GM21367 (cell line): ENCODE measurements at regions not wholly inside any gene's neighbourhood (a gene's known extent, or its start where the extent isn't known, plus 50 kb on each side); places are given as distances from the start of the nearest gene placed in this dataset.
"Not testable (repeated sequence)": the region's sequence is repeated elsewhere in the genome, so short reads cannot be mapped to it uniquely, and the experiment has no call there.

Experiments used
- ATAC-seq: cut with Tn5 transposase; IDR thresholded peaks from one replicate; pipeline ENCODE4 v1.9.1; 2021; ENCODE audit not compliant: unreplicated experiment

DNA sequence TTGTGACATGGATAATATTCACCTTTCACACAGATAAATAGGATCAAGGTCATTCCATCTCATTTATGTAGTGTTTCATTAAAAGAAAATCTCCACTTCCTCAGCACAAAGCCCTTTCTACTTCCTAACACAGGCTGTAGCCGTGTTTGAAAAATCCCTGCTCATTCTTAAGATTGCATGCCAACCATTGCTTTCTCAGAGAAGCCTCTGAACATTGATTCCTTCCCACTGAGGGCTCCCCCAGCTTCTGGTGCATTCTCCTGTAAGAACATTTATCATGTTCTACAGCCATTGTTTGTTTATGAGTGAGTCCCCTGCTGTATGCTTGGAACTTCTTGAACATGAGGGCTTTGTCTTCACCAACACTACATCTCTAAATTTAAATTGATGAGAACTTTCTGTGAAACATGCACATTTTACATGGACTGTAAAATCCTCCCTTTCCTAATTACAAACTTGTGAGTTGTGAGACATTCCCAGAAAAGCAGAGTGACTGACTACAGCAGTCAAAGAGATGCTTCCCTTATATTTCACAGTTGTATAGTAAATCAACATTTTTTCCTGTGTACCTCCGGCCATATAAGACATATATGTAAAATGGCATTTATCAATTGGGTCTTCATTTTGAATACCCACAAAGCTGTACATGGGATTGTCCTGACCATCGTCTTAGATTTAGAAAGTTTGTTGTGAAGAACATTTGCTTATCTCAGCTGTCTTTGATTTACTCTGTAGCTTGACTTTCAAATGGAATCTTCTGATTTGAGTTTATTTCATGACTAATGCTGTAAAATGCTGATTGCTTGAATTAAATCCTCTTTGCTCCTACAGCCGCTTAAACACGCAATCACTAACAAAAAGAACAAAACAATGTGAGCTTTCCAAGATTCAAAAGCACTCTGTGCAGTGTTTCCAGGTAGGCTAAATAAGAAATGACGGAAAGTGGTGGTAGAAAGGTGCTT, 600.5 kb upstream of the SLIT2 start:
- no peak for ATAC-seq

DNA sequence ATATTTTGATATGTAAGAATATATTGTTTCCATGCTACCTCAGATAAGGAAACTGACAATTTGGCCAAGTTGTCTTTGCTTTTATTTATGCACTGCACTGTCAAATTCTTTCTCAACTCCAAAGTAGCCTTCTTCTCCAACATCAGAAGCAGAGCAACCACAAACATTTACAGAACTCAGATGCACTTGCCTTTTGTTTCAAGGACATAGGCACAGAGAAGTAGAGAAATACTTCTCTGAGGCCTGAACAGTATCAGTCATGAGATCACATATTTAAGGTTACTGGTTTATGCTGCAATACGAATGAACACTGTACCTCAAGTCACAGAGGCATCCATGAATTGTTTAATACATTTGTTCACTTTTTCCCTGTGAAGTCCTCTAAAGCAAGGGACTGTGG, 606.1 kb upstream of the SLIT2 start:
- no peak for ATAC-seq

DNA sequence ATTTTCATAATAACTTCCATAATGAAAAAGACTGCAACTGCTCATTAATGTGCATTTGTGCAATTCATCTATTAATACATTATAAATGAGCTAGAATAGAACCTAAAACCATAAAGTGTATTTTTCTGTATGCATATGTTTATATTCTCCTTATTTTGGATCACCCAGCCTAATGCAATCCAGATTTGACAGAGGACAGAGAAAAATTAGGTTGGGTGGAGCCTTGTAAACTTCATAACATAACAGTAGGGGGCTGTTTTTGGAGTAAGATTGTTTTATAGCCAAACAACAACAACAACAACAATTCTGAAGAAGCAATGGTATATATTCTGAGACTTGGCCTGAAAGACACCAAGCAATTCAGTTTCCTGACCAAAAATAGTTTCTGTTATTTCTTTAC, 615.3 kb upstream of the SLIT2 start:
- ATAC-seq = no peak

- no peak for ATAC-seq
Measured at GRCh38 chr4:19631814-19632213, 619.9 kb upstream of the SLIT2 start.

GRCh38 chr4:19623866-19624265, 627.8 kb upstream of the SLIT2 start:
- ATAC-seq = no peak

GRCh38 chr4:19615086-19615689, 636.5 kb upstream of the SLIT2 start:
- ATAC-seq = no peak

DNA sequence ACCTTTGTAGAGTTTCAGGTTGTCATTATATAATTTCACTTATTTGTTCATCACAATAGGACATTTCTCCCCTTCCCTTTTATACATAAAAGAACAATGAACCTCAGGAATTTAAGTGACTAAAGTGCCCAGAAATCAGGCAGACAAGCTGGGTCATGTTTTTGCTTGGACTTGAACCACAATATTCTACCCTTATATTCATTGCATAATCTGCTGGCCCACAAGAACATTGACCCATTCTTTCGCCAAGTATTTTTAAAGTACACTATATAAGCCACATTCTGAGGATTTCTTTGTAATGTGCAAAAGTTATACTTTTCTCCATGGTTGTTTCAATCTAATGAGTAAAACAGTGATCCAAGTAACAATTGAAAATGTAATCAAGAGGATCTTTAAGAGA, 637.5 kb upstream of the SLIT2 start:
- no peak for ATAC-seq

DNA sequence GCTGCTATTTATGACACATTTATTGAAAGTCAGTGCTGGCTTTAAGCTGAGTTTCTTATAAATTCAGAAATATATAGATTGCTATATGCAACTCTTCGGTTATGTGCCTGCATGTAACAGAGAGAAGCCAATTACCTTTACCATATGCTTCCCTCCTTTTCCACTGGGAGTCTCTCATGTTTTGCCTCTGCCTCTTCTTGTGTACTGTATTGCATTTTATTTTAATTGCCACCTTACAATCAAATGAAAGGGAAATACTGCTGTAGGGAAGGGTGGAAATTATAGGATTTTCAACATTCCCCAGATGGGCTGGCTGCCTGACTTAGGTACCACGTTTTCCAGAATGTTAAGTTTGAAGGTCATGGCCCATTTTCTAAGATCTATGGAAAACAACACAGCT, 655.4 kb upstream of the SLIT2 start:
- ATAC-seq = no peak

DNA sequence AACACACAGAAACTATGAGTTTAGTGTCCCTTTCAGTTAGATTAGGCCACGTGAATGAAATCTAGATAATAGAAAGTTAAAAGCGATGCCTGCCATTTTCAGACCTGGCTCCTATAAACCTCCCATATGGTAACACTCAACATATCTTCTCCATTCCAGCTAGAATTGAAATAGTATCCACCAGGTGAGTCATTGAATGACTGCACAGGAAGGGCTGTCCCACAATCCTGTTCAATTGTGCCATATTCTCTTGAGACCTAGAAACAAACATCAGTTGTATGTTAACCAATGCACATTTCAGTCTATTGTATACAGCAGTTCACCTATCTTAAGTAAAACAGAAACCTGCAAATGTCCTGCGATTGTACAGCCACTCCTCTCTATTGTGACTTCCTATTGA, 659.3 kb upstream of the SLIT2 start:
- no peak for ATAC-seq

- ATAC-seq = no peak
Measured at GRCh38 chr4:19583827-19584569, 667.7 kb upstream of the SLIT2 start.

DNA sequence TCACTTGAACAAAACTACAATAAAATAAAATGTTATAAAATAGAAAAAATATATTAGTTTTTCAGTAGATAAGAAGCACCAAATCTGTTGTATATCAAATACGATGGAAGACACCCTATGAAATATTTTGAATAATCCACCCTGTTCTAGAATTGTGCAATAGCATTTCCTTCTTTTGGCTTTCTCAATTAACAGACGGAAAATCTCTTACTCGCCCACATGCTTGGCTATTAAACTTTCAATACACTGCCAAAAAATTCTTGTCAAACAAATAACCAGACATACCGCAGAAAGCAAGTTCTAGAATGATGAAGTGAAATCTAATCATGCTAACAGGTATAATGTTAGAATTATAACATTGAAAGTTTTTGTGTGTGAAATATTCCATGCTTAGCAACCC, 671.6 kb upstream of the SLIT2 start:
- no peak for ATAC-seq

- ATAC-seq = no peak
Measured at GRCh38 chr4:19579608-19580007, 672.1 kb upstream of the SLIT2 start.

GRCh38 chr4:19577097-19577496, 674.6 kb upstream of the SLIT2 start:
- ATAC-seq = no peak

GRCh38 chr4:19575924-19576323, 675.8 kb upstream of the SLIT2 start:
- ATAC-seq = no peak

DNA sequence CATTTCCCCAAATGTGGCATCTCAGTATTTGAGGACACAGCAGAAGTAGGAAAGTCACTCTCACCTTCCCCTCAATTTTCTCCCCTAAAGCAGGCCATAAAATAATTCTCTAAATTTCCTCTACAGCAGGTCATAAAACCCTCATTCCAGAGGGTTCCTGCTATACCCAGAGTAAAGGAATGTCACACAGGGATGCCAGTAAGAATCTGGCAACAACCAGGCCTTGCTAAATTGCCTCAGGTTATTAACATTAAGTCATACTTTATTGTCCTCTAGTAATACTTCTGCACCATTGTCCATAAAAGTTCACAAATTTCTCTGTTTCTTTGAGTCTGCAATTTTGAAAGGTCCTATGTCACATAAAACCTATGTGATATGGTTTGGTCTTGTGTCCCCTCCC, 685.7 kb upstream of the SLIT2 start:
- ATAC-seq = no peak

DNA sequence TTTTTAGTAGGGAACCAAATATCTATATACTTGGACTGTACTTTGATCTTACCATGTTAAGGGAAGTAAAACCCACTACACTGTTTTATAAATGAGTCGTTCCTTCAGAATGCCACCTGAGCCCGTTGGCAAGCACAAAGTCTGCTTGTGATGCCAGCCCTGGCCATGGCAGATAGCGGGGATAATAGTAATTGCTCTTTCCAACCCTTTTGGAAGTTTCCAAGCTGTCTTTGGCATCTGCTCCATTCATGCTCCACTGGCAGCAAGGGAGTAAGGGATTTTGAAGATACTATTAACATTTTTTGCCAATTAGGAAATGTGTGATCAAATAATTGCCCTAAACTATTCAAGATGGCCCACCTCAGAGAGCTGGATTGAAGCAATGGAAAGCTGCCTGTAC, 689.2 kb upstream of the SLIT2 start:
- no peak for ATAC-seq

DNA sequence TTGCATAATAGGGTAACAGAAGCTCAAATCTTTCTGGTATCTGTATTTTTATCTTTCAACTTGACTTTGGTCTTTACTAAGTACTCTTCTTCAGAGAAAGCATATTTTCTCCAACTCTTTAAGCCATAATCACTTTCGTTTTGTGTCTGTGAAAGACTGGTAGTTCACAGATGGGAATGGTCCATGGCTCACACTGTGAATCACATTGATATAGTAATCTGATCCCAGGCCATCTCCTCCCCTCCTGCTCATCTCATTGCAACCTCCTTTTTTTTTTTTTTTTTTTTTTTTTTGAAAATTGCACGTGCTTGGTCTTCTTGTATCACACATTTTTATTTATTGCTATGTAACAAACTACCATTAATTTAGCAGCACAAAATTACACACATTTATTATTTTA, 694.5 kb upstream of the SLIT2 start:
- no peak for ATAC-seq

DNA sequence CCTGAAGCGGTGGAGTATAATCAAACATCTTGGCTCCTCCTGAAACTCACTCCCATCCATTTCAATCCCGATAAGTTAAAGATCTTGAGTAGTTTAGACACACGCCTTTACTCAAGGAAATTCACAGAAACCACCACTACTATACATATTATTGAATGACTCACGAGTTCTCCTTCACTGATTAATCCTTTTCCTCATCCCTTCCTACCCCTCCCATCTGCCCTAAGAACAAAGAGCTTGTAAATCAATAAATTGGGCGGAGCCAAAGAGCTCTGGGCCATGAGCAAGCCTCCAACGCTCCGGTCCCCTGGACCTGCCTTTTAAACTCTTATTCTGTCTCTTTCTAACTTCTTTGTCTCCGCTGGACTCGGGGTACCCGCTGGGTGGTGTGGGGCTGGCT, 695.4 kb upstream of the SLIT2 start:
- ATAC-seq = not testable (repeated sequence)

DNA sequence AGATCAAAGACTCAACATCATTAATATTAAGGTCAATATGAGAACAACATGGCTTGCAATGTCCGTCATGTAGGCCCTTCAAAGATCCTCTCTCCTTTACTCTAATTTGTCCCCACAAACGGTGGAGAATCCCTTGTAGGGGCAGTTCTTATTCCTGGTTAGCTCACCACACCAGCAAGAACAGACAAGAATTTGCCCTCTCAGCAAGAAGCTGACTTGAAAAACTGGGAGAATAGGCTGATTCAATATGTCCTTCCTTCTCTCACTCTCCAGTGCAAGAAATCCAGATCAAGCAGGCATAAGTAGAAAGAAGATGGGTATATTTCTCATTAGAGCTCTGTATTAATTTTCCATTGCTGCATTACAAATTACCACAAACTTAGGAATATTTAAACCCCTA, 704.2 kb upstream of the SLIT2 start:
- ATAC-seq = no peak

- ATAC-seq = no peak
Measured at GRCh38 chr4:19544446-19545125, 707.1 kb upstream of the SLIT2 start.

GRCh38 chr4:19540859-19541540, 710.7 kb upstream of the SLIT2 start:
- ATAC-seq = no peak
